Astrocyte of the spinal cord (primary cell): ENCODE measurements at regions not wholly inside any gene's neighbourhood (a gene's known extent, or its start where the extent isn't known, plus 50 kb on each side); places are given as distances from the start of the nearest gene placed in this dataset.

Source experiments
- DNase-seq: peaks from one replicate; pipeline ENCODE4 v3.0.0; 2011; ENCODE audit warnings: low read depth, low spot score
- H3K4me3 ChIP-seq: 2 replicates; pipeline ENCODE4 v1.5.1; 2011; ENCODE audit warnings: low read depth, mild to moderate bottlenecking, low read length, moderate library complexity
- CTCF ChIP-seq: IDR thresholded peaks from 2 replicates; pipeline ENCODE4 v1.5.1; 2012; ENCODE audit warnings: low read depth, mild to moderate bottlenecking, low read length, inconsistent platforms
- in situ Hi-C: cut with HindIII; loops from 2 replicates; pipeline ENCODE4 v1.10.0; 2017; ENCODE audit warnings: low sequenced_read_pairs

DNA sequence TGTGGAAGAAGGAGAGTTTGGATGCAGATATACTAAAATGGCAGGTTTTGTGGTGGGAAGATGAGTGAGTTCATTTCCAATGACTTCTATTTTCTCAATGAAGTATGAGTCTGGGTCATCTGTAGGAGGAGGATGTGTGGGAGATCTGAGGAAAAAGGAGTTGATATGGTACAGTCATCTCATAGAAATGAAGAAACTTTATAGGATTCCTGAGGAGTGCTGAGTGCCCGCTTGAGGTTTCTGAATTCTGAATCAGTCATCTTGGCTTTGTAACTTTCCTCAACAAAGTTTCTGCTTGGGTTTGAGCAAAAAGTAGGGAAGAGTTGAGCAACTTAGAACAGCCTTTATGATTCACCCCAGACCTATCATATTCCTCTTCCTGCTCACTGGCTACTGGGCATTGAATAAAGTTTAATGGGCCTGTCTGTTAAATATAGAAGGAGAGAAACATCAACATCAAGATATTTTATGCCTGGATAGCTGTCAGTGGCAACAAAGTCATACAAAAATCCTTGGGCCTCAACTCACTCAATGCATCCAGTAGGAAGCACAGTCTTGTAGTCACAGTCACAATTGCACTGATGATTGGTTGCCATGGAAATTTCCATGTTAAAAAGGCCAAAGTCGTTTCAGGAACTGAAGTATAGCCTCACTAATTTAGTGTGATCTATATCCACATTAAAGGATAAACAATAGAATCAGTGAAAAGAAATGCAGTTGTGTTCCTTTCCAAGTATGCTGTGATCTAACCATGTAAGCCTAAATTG, 284.7 kb downstream of the DUSP6 start:
- DNase-seq, result peak; percentile 79
- no peak for TF ChIP-seq CTCF
- H3K4me3 ChIP-seq, result no peak overlapping the region
- in situ Hi-C loops, result no loop called here

DNA sequence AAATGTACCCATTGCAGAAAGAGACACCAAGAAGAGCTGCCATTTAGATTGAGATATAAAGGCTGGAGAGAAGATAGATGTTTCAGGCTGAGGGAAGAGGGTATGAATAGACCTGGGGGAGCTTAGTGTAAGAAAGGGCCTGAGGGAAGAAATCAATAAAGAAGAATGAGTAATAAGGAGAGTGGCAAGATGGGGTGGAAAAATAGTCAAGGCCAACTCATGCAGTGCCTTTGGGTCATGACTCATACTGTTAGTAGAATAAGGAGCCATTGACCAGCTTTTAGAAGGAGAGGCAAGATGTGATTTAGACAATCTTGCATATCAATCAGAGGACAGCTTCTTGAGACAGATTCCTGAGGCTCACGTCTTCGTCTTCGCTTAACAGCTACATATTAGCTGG, 287.5 kb downstream of the DUSP6 start:
- no peak overlapping the region for H3K4me3 ChIP-seq
- in situ Hi-C loops, result no loop called here
- no peak for TF ChIP-seq CTCF
- DNase-seq, result peak; percentile 57

DNA sequence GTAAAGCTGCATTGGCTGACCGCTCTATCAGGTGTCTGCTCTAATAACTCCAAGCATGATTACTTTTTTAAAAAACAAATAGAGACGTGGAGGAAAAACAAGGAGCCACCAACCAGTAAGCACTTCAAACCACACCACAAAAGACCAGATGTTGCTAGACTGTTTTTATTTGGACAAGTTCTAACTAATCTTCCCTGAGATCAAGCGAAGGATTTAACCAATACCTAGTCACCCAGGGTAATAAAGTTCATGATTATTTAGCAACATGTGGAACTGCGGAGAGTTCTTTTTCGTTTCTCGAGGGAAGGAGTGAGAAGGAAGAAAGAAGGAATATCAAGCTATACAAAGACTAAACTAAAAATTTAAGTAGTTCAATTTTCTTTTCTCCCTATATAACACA, 288.1 kb downstream of the DUSP6 start:
- H3K4me3 ChIP-seq, result no peak overlapping the region
- in situ Hi-C loops, result no loop called here
- no peak for DNase-seq
- TF ChIP-seq CTCF, result no peak

DNA sequence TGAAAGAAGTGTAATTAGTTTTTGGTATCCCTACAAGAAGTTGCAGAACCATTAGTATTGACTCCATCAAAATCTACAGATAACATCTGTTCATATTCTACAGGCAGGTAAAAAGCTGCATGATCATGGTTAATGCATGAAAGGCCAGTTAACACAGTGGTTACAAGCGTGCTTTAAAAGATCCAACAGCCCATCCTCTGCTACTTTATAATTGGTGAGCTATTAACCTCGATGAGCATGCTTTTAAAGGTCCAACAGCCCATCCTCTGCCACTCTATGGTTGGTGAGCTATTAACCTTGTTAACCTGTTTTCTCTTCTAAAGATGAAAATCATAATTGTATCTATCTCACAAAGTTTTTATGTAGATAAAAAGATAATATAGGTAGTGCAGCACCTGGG, 289.3 kb downstream of the DUSP6 start:
- in situ Hi-C loops, result no loop called here
- H3K4me3 ChIP-seq, result no peak overlapping the region
- no peak for DNase-seq
- no peak for TF ChIP-seq CTCF

DNA sequence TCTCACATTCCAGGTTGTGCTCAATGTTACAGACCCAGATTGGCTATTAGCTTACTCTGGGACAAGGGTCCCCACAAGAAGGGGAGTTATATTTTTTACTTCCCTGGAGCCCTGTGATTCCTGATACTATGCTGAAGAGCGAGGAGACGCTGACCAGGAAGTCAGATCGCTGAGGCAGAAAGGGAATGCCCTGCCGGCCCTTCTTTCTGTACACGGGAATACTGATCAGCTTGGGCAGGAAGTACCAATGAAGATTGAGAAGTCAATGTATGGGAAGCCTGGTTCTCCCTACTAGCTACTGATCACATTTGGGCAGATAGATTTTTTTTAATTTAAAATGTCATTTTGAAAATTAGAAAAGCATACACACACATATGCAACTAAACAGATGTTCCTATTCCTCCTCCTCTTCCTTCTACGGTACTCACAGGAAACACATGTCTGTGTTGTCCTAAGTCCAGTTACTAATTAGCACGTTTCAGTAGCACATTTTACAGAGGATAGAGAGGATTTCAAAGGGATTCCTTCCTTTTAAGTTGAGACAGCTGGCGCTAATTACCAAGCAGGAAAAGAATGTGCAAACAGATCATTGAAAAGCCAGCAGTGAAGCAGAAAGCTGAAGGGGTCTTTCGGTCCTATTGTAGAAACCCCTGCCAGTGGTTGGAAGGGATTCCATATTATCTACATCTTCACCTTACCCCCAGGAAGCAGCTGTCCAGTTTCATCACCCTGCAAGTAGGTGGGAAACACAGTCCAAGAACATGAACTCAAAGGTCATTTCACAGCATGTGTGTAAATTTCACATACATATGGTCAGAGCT, 292.4 kb downstream of the DUSP6 start:
- TF ChIP-seq CTCF, result no peak
- peak; percentile 54 for DNase-seq
- in situ Hi-C loops, result no loop called here
- no peak overlapping the region for H3K4me3 ChIP-seq

- no peak overlapping the region for H3K4me3 ChIP-seq
- no peak for TF ChIP-seq CTCF
- in situ Hi-C loops, result no loop called here
- DNase-seq, result no peak
These were observed 293.2 kb downstream of the DUSP6 start for GRCh38 chr12:89059056-89059455.
